Activated CD4-positive, CD25-positive, alpha-beta regulatory T cell treated with anti-CD3 and anti-CD28 coated beads, Interleukin-2, amount 50 U/mL, for 72 hours (primary cell): ENCODE measurements at regions not wholly inside any gene's neighbourhood (a gene's known extent, or its start where the extent isn't known, plus 50 kb on each side); places are given as distances from the start of the nearest gene placed in this dataset.

Source experiments
- DNase-seq: peaks from one replicate; pipeline ENCODE4 v3.0.0; 2021

DNA sequence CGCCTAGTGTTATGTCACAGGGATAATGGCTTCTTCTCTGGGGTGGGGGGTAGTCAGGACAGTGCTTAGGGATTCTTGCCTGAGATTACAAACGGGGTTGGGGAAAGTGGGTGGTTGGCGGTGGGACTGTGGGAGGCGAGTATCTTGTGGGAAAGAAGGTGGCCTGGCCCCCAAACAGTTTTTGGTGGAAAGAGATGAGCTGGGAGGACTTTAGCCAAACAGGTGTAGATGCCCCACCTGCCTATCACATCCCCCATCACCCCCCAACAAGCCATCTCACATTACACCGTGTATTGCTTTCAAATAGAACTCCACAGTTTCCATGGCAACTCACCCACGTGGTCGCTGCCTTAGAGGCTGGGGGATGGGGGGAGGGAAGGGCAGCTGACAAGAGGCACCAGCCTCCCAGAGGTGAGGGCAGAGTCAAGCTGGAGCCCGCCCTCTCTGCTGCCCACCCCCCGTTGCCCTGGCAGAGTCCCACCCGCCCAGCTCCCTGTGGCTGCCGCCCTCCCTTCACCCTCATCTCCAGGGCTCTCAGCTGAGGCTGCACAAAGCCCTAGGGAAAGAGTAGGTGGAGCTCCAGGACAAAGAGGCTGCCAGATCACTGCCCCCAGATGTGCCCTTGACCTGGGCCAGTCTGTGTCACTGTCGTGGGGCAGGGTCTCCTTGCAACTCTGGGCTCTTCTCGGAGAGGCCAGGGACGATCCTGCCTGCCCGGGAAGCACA is 98.3 kb downstream of the LRRC74A start:
- no peak for DNase-seq

DNA sequence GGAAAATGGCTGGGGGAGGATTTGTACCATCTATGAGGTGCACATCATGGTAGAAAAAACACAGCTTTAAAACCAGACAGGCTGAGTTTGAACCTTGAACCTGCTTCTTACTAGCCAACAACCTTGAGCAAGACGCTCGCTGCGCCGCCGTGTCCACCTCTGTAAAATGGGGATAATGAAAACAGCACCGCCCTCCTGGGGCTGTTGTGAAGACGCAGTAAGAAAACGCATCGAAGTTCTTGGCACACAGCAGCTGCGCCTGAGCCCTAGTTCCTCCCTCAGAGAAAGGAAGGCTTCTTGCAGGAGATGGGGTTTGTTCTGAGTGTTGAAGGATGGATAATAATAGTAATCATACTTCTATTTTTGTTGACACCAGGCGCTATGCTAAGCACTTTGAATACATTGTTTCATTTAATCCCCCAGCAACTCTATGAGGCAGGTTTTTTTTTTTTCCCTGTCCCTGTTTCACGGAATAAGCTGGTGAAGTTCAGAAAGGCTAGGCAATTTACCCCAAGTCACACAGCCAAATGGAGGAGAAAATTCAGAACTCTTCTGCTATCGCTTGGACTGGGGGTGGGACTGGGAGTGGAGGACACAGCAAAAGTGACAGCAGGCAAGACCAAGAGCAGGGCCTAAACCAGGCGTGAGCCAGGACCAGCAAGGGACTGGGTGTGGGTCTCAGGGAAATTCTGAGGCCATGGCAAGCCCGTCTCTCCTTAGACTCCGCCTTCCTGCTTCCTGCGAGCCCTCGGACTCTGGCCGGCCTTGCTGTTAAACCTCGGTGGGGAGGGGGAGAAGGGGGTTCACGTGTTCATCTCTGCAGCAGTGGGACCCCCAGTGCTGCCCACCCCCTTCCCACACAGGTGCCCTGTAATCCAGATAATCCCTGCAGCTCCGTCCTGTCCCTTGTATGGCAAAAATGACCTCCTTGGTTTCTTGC is 97.5 kb downstream of the LRRC74A start:
- no peak for DNase-seq

DNA sequence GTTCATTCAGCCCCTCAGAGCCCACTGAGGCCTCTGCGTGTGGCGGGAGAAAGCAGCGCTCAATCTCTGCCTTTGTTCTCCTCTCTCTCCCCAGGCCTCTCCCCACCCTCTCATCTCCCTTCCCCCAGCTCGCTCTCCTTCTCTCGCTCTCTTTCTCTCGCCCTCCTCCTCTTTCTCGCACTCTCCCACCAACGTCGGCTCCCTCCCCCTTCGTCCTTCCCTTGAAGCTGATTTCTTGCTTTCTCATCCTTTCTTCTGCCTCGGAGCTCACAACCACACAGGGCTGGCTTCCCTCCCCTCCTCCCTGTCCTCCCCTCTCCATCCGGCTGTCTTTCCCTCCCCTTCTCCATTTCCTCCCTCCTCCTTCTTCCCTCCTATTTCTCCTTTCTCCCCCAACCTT is 96.4 kb downstream of the LRRC74A start:
- no peak for DNase-seq

DNA sequence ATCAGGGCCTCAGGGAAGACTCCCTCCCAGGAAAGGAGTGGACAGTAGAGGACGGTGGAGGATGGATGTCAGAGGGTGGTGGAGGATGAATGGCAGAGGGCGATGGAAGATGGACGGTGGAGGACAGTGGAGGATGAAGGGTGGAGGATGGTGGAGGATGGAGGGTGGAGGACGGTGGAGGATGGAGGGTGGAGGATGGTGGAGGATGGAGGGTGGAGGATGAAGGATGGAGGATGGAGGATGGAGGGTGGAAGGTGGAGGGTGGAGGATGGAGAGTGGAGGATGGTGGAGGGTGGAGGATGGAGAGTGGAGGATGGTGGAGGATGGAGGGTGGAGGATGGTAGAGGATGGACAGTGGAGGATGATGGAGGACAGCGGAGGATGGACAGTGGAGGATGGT is 95.9 kb downstream of the LRRC74A start:
- no peak for DNase-seq

DNA sequence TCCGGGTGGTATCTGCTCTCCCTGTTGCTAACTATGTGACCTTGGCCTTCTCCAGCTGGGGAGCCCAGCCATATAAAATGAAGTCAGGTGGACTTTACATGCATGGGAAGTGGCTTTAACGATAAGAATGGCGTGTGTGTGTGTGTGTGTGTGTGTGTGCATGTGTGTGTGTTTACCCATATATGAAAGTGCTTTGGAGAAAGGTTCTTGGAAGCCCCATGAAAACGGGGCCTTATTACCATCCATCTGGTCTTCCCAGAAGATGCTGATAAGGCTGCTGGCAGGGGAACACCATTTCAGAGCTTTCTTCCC is 94.8 kb downstream of the LRRC74A start:
- DNase-seq = no peak

DNA sequence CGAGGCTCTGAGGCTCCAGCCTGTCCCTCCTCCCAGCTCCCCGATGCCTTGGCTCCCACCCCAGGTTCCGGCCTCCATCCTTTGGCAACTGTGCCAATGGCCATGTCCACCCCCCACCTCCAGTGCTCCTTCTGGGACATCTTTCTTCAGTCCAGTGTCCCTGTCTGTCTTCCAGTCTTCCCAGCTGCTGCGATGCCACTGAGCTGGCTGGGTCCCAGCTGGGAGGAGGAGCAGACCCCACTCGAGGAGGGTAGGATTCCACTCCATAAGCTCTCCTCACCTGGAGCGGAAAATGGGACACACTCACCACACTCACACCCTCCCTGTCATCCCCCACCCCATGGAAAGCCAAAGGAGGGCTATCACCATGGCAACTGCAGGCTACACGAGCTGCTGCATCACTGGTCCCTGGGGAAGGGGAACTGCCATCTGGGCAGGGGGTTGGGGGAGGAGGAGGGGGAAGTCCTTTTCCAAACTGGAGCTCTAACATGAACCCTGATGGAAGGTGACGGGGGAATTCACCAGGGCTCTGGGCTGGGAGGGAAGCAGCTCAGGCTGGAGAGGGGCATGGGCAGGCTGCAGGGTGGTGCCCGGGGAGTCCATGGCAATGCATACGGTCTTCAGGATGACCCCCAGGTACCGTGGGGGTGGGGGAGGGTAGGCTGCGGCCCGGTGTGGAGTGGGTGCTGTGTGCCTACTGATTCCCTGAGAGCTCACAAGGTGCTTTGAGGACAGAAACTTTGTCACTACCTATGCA is 94.3 kb downstream of the LRRC74A start:
- no peak for DNase-seq

DNA sequence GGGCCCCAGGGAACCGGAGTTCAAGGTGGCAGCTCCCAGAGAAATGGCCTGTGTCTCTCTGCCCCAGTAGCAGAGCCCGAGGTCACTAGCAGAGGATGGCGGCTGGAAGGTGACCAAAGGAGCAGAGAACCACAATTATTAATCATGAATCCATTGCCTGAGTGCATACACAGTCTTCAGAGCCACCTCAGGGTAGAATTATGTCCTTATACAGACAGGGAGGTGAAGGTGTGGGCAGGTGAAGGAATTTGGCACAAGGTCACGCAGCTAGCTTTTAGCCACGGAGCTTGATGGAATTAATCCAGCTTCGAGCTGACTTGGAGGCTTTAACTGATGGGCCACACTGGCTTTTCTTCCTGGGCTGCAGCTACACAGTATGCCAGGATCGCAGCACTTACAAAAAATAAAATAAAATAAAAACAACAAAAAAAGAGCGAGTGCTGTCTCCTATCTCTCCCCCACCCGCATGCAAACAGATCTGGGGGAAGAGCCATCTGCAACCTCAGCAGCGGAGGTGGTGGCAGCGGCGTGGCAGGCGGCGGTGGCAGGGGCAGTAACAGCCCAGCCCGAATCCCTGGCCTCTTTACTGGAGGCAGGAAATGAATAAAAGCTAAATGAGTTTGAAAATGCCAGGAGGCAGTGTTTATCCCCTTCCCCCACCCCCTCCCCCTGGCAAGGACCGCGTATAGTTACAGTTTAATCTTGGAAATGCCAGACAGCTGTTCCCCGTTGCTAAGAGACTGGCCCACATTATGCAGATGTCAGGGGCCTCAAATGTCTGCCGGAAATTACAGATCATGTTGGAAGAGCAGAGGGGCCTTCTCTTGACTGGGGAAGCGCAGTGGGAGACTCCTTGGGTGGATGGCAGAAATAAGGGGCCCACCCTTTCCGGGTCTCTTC is 93.5 kb downstream of the LRRC74A start:
- DNase-seq = no peak
